Body of pancreas (tissue), 4 donors: ENCODE measurements at regions not wholly inside any gene's neighbourhood (a gene's known extent, or its start where the extent isn't known, plus 50 kb on each side); places are given as distances from the start of the nearest gene placed in this dataset.

Experiments used
- POLR2A ChIP-seq, 3 donors: fragments of 450-650 bp; IDR thresholded peaks; one replicate each; pipeline ENCODE4 v1.6.1; 2016; ENCODE audit warnings: antibody characterized with exemption in 3 of 3, mild to moderate bottlenecking in 2 of 3
- TF ChIP-seq, protein P1 (sequence below), 7 experiments: fragments of 450-650 bp in 4 of 7; fragments of 200-600 bp in 3 of 7; sonication (generic) in 3 of 7; IDR thresholded peaks; one replicate each; pipeline ENCODE4 v1.5.1; 2016 to 2019; ENCODE audit warnings: antibody characterized with exemption in 7 of 7

GRCh38 chr9:85433046-85433445 is 308.7 kb downstream of the AGTPBP1 start:
- TF ChIP-seq, protein P1, sequence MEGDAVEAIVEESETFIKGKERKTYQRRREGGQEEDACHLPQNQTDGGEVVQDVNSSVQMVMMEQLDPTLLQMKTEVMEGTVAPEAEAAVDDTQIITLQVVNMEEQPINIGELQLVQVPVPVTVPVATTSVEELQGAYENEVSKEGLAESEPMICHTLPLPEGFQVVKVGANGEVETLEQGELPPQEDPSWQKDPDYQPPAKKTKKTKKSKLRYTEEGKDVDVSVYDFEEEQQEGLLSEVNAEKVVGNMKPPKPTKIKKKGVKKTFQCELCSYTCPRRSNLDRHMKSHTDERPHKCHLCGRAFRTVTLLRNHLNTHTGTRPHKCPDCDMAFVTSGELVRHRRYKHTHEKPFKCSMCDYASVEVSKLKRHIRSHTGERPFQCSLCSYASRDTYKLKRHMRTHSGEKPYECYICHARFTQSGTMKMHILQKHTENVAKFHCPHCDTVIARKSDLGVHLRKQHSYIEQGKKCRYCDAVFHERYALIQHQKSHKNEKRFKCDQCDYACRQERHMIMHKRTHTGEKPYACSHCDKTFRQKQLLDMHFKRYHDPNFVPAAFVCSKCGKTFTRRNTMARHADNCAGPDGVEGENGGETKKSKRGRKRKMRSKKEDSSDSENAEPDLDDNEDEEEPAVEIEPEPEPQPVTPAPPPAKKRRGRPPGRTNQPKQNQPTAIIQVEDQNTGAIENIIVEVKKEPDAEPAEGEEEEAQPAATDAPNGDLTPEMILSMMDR (IDR thresholded peaks at IDR 0.05) = no peak
- no peak for TF ChIP-seq POLR2A (IDR thresholded peaks at IDR 0.05)
